Lower leg skin (tissue), 4 donors: ENCODE measurements at regions not wholly inside any gene's neighbourhood (a gene's known extent, or its start where the extent isn't known, plus 50 kb on each side); places are given as distances from the start of the nearest gene placed in this dataset.

Experiments used
- DNase-seq, 2 donors: peaks; one replicate each; pipeline ENCODE4 v3.0.0-alpha.2; 2019; ENCODE audit warnings: low spot score in 2 of 2
- H3K4me3 ChIP-seq: fragments of 200-600 bp; sonication (generic); 2 replicates; pipeline ENCODE4 v1.5.1; 2017; ENCODE audit warnings: mild to moderate bottlenecking, low read depth; ENCODE audit not compliant: poor library complexity, severe bottlenecking
- POLR2A ChIP-seq, 2 donors: fragments of 450-650 bp; IDR thresholded peaks; one replicate each; pipeline ENCODE4 v1.6.1; 2016 to 2017; ENCODE audit warnings: antibody characterized with exemption in 2 of 2, mild to moderate bottlenecking in 1 of 2, moderate library complexity in 1 of 2
- WGBS, 2 donors: methylation state at CpG; one replicate each; pipeline ENCODE4 v1.1.5; 2018; 5-methylcytosine and 5-hydroxymethylcytosine counted together
- intact Hi-C: fragments of 100-400 bp; cut with DNase I; formaldehyde crosslinking; loops from one replicate; pipeline ENCODE4 v1.15.0; 2023; ENCODE audit warnings: low total_unique reads
- TF ChIP-seq, protein P1 (sequence below), 3 donors: fragments of 450-650 bp; IDR thresholded peaks; one replicate each; pipeline ENCODE4 v1.5.1; 2016; ENCODE audit warnings: antibody characterized with exemption in 3 of 3, mild to moderate bottlenecking in 3 of 3, moderate library complexity in 2 of 3

GRCh38 chr22:27625769-27626674, 175.5 kb downstream of the MN1 start:
- DNase-seq = no peak
- WGBS, 2 donors = 83 to 89% methylated on average over 12 of the region's 12 CpGs
- no peak overlapping the region for H3K4me3 ChIP-seq
- TF ChIP-seq, protein P1, sequence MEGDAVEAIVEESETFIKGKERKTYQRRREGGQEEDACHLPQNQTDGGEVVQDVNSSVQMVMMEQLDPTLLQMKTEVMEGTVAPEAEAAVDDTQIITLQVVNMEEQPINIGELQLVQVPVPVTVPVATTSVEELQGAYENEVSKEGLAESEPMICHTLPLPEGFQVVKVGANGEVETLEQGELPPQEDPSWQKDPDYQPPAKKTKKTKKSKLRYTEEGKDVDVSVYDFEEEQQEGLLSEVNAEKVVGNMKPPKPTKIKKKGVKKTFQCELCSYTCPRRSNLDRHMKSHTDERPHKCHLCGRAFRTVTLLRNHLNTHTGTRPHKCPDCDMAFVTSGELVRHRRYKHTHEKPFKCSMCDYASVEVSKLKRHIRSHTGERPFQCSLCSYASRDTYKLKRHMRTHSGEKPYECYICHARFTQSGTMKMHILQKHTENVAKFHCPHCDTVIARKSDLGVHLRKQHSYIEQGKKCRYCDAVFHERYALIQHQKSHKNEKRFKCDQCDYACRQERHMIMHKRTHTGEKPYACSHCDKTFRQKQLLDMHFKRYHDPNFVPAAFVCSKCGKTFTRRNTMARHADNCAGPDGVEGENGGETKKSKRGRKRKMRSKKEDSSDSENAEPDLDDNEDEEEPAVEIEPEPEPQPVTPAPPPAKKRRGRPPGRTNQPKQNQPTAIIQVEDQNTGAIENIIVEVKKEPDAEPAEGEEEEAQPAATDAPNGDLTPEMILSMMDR (IDR thresholded peaks at IDR 0.05) = no peak
- no peak for TF ChIP-seq POLR2A (IDR thresholded peaks at IDR 0.05)
- intact Hi-C loops = no loop called here

- intact Hi-C loops = no loop called here
- TF ChIP-seq, protein P1 (IDR thresholded peaks at IDR 0.05) = no peak
- no peak for TF ChIP-seq POLR2A (IDR thresholded peaks at IDR 0.05)
These were observed 174.7 kb downstream of the MN1 start for GRCh38 chr22:27626675-27627443.

DNA sequence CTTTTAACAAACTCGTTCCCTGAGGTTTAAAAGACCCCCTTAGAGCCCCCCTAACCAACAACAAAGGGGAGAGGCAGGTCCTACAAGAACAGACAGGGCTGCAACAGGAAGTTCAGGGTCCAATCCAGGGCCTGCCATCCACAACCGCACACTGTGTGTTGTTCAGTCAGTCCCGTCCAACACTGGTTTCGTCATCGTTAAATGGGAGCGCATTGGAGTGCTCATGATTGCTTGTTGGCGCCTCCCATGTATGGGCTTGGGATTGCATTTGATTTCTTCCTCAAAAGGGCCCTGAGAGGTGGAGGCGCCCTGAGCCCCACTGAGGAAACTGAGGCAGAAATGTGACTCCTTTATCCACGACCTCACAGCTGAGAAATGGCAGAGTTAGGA, 174.1 kb downstream of the MN1 start:
- no peak for TF ChIP-seq POLR2A (IDR thresholded peaks at IDR 0.05)
- TF ChIP-seq, protein P1 (IDR thresholded peaks at IDR 0.05) = no peak
- no peak overlapping the region for H3K4me3 ChIP-seq
- DNase-seq = no peak
- 79 to 90% methylated on average over 9 of the region's 9 CpGs for WGBS, 2 donors
- intact Hi-C loops = no loop called here

More at GRCh38 chr22:27626675-27627443, 174.7 kb downstream of the MN1 start:
- H3K4me3 ChIP-seq = no peak overlapping the region
- WGBS, 2 donors = 87 to 95% methylated on average over 7 of the region's 7 CpGs
- no peak for DNase-seq

- intact Hi-C loops = no loop called here
- 77 to 95% methylated on average over 6 of the region's 6 CpGs for WGBS, 2 donors
- no peak for DNase-seq
- TF ChIP-seq POLR2A (IDR thresholded peaks at IDR 0.05) = no peak
- TF ChIP-seq, protein P1 (IDR thresholded peaks at IDR 0.05) = no peak
- H3K4me3 ChIP-seq = no peak overlapping the region
These were observed 173.7 kb downstream of the MN1 start for GRCh38 chr22:27627901-27628300.

DNA sequence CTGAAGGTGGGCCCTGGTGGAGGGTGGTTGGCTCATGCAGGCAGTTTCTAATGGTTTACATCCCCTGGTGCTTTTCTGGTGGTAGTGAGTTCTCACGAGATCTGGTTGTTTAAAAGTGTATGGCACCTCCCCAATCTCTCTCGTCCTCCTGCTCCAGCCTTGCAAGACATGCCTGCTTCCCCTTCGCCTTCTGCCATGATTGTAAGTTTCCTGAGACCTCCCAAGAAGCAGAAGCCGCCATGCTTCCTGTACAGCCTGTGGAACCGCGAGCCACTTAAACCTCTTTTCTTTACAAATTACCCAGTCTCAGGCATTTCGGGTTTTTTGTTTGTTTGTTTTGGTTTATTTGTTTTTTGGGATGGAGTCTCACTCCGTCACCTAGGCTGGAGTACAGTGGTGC, 173.2 kb downstream of the MN1 start:
- TF ChIP-seq POLR2A (IDR thresholded peaks at IDR 0.05) = no peak
- TF ChIP-seq, protein P1 (IDR thresholded peaks at IDR 0.05) = no peak
- WGBS, 2 donors = 83 to 85% methylated on average over 8 of the region's 8 CpGs
- no peak overlapping the region for H3K4me3 ChIP-seq
- no peak for DNase-seq
- intact Hi-C loops = no loop called here
